Right lobe of liver (tissue), 6 donors: ENCODE measurements at regions not wholly inside any gene's neighbourhood (a gene's known extent, or its start where the extent isn't known, plus 50 kb on each side); places are given as distances from the start of the nearest gene placed in this dataset.

ENCODE experiments used
- ATAC-seq, 4 donors: fragments of 200-7000 bp; cut with Tn5 transposase; one replicate each; pipeline ENCODE4 v1.9.1; 2020; ENCODE audit warnings: mild to moderate bottlenecking in 4 of 4, moderate library complexity in 4 of 4
- DNase-seq, 3 donors: peaks; one replicate each; pipeline ENCODE4 v3.0.0-alpha.2; 2020
- H3K27ac ChIP-seq, 3 donors: fragments of 200-600 bp; one replicate each; pipeline ENCODE4 v1.8.0; 2022
- H3K27me3 ChIP-seq, 2 donors: fragments of 200-600 bp; one replicate each; pipeline ENCODE4 v1.8.0; 2022
- H3K36me3 ChIP-seq, 4 donors: fragments of 200-600 bp; sonication (generic) in 1 of 4; one replicate each; pipeline versions ENCODE4 v1.5.1 to v1.8.0; 2017 to 2022; ENCODE audit warnings: control low read depth in 1 of 4
- H3K4me1 ChIP-seq, 4 donors: fragments of 200-600 bp; sonication (generic) in 1 of 4; one replicate each; pipeline versions ENCODE4 v1.5.1 to v1.8.0; 2017 to 2022; ENCODE audit warnings: control low read depth in 1 of 4
- H3K4me3 ChIP-seq, 3 donors: fragments of 200-600 bp; one replicate each; pipeline ENCODE4 v1.8.0; 2022
- H3K9me3 ChIP-seq, 4 donors: fragments of 200-600 bp; sonication (generic) in 1 of 4; one replicate each; pipeline versions ENCODE4 v1.5.1 to v1.8.0; 2017 to 2022; ENCODE audit warnings: control low read depth in 1 of 4
- CTCF ChIP-seq, 4 donors: fragments of 200-600 bp in 3 of 4; fragments of 450-650 bp in 1 of 4; IDR thresholded peaks; one replicate each; pipeline versions ENCODE4 v1.5.1 to v1.8.0; 2016 to 2022; ENCODE audit warnings: antibody characterized with exemption in 4 of 4, mild to moderate bottlenecking in 2 of 4
- POLR2A ChIP-seq: fragments of 450-650 bp; IDR thresholded peaks from one replicate; pipeline ENCODE4 v1.6.1; 2017; ENCODE audit warnings: antibody characterized with exemption, mild to moderate bottlenecking
- WGBS: methylation state at CpG from one replicate; pipeline ENCODE4 v1.1.6; 2018; ENCODE audit warnings: low coverage, low lambda C conversion rate; ENCODE audit not compliant: insufficient coverage; ENCODE audit errors: missing lambda C conversion rate; 5-methylcytosine and 5-hydroxymethylcytosine counted together
- intact Hi-C, 2 donors: fragments of 100-400 bp; cut with DNase I; formaldehyde crosslinking; loops; one replicate each; pipeline versions ENCODE4 v1.11.2 to v1.14.1; 2022
- donor health status: DM: no; HTN: yes; CAD: no.
- donor health status: DM: no; HTN: no; CAD: no.
- donor health status: DM: no; HTN: no; CAD: no.
- donor health status: DM: no; HTN: yes; CAD: no.
- donor health status: DM: no; HTN: yes; CAD: no.

DNA sequence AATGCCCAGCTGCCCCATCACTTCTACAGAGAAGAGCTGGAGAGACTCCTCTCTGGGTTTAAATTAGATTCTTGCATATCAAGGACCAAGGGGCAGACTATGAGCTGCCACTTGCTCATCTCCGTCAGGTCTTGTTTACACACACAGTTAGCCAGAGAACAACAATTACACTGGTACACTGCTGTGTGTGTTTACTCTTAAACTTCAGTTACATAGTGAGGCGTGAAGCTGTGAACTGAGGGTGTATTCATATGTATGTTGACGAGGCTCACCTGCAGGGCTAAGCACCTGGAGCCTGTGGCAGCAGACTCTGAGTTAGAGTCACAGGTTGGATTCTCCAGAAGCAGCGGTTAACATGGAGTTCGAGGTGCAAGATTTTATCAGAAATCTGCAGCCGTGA, 155.4 kb upstream of the ANKH start:
- Histone ChIP-seq H3K4me3 (no peak overlapping the region), H3K36me3 (no peaks in the 10 kb centered on the region), H3K27me3 (no peaks in the 10 kb centered on the region), H3K9me3 (no peaks in the 10 kb centered on the region), H3K4me1 (no peaks in the 10 kb centered on the region), H3K27ac (no peak overlapping the region)
- intact Hi-C loops: no loop called here
- ATAC-seq (no peak), DNase-seq (no peak)
- WGBS: 67% methylated on average over 6 of the region's 6 CpGs
- no peak for TF ChIP-seq POLR2A
- TF ChIP-seq CTCF (IDR thresholded peaks at IDR 0.05): no peak

GRCh38 chr5:15026011-15026893, 154.7 kb upstream of the ANKH start:
- Histone ChIP-seq H3K4me1 (no peaks in the 10 kb centered on the region), H3K4me3 (no peak overlapping the region), H3K36me3 (no peaks in the 10 kb centered on the region), H3K9me3 (no peaks in the 10 kb centered on the region), H3K27ac (no peak overlapping the region), H3K27me3 (no peaks in the 10 kb centered on the region)
- 80% methylated on average over 8 of the region's 9 CpGs for WGBS
- no peak for ATAC-seq
- intact Hi-C loops: no loop called here
- no peak for DNase-seq
- TF ChIP-seq CTCF (IDR thresholded peaks at IDR 0.05): no peak

- ATAC-seq (no peak), DNase-seq (no peak)
- Histone ChIP-seq H3K27ac (no peak overlapping the region), H3K4me3 (no peak overlapping the region), H3K4me1 (no peaks in the 10 kb centered on the region), H3K27me3 (no peaks in the 10 kb centered on the region), H3K36me3 (no peaks in the 10 kb centered on the region), H3K9me3 (no peaks in the 10 kb centered on the region)
- intact Hi-C loops: no loop called here
- 90% methylated on average over 2 of the region's 5 CpGs for WGBS
- TF ChIP-seq POLR2A: no peak
- TF ChIP-seq CTCF (IDR thresholded peaks at IDR 0.05): no peak
Measured at GRCh38 chr5:15023846-15024245, 152.3 kb upstream of the ANKH start.

DNA sequence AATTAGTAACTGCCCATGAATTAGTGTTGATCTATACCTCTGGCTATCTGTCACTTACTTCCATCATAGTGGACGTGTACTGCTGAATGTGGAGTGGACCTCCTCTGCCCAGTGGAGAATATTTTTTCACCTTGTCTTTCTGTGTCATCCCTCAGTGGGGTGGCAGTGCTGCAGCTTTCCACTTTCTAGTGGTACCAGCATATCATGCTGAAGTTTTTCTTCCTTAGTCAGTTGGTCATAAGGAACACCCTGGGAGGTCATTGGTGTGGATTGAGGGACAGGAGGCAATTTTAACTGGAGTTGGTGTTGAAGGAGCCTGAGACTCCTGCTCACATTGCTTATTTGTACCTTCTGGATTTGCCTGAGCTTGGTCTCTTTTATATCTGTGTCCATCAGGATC, 151.7 kb upstream of the ANKH start:
- no peaks in the 10 kb centered on the region for H3K27me3 ChIP-seq
- no CpG with 5 or more reads among the region's 1 CpG for WGBS
- ATAC-seq (no peak), DNase-seq (no peak)
- H3K36me3 ChIP-seq: no peaks in the 10 kb centered on the region
- H3K4me3 ChIP-seq: no peak overlapping the region
- intact Hi-C loops: no loop called here
- TF ChIP-seq POLR2A: no peak
- no peak for TF ChIP-seq CTCF (IDR thresholded peaks at IDR 0.05)
- no peak overlapping the region for H3K27ac ChIP-seq
- H3K9me3 ChIP-seq: no peaks in the 10 kb centered on the region
- H3K4me1 ChIP-seq: no peaks in the 10 kb centered on the region
